Heart left ventricle (tissue), 13 donors: ENCODE measurements at regions not wholly inside any gene's neighbourhood (a gene's known extent, or its start where the extent isn't known, plus 50 kb on each side); places are given as distances from the start of the nearest gene placed in this dataset.

Source experiments
- POLR2A ChIP-seq, 2 donors: fragments of 450-650 bp; IDR thresholded peaks; one replicate each; pipeline ENCODE4 v1.6.1; 2017; ENCODE audit warnings: antibody characterized with exemption in 2 of 2, mild to moderate bottlenecking in 2 of 2, moderate library complexity in 2 of 2
- TF ChIP-seq, protein P1 (sequence below), 12 donors: fragments of 200-600 bp; sonication (generic) in 4 of 12; IDR thresholded peaks; one replicate each; pipeline versions ENCODE4 v1.5.0 to v1.8.0; 2018 to 2022; ENCODE audit warnings: antibody characterized with exemption in 12 of 12, mild to moderate bottlenecking in 5 of 12
- donor health status: ischemic (EF 13 %, LVEDD 7.1; RV severe dilation, severe dysfunction).
- donor health status: DM: no; HTN: yes; CAD: no.
- donor health status: DM: no; HTN: no; CAD: no.
- donor health status: ischemic (EF 25% LVEDD 6.9; RV normal size, moderate dysfunction).
- donor health status: ischemic (EF 25% LVEDD 5.7; RV mildly dilated, moderate dysfunction).
- donor health status: ischemic (EF 35%, LVEDD 5.7; RV mildly dilated, moderate dysfunction).
- donor health status: nonischemic (EF 11% LVEDD 7.7; RV severe dilation, severe dysfunction).
- donor health status: DM: yes; HTN: yes; CAD: no.
- donor health status: PGD.
- donor health status: ischemic (EF 29% LVEDD 5.4; RV normal size, mild dysfunction).
- donor health status: nonischemic (EF 23%, LVEDD 6.1; RV moderate dilation, normal function).

DNA sequence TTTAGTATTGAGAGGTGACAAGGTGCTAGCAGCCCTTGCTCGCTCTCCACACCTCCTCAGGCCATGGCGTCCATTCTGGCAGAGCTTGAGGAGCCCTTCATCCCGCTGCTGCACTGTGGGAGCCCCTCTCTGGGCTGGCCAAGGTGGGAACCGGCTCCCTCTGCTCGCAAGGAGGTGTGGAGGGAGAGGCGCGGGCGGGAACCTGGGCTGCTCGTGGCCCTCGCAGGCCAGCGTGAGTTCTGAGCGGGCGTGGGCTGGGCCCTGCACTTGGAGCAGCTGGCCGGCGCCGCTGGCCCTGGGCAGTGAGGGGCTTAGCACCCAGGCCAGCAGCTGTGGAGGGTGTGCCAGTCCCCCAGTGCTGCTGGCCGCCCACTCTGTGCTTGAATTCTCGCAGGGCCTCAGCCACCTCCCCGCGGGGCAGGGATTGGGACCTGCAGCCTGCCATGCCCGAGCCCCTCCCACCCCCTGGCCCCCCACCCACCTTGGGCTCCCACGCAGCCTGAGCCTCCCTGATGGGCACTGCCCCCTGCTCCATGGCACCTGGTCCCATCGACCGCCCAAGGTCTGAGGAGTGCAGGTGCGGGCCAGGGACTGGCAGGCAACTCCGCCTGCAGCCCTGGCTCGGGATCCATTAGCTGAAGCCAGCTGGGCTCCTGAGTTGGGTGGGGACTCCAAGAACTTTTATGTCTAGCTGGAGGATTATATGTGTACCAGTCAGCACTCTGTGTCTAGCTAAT, 785.2 kb downstream of the DIPK2A start:
- TF ChIP-seq POLR2A (IDR thresholded peaks at IDR 0.05) = no peak
- TF ChIP-seq, protein P1, sequence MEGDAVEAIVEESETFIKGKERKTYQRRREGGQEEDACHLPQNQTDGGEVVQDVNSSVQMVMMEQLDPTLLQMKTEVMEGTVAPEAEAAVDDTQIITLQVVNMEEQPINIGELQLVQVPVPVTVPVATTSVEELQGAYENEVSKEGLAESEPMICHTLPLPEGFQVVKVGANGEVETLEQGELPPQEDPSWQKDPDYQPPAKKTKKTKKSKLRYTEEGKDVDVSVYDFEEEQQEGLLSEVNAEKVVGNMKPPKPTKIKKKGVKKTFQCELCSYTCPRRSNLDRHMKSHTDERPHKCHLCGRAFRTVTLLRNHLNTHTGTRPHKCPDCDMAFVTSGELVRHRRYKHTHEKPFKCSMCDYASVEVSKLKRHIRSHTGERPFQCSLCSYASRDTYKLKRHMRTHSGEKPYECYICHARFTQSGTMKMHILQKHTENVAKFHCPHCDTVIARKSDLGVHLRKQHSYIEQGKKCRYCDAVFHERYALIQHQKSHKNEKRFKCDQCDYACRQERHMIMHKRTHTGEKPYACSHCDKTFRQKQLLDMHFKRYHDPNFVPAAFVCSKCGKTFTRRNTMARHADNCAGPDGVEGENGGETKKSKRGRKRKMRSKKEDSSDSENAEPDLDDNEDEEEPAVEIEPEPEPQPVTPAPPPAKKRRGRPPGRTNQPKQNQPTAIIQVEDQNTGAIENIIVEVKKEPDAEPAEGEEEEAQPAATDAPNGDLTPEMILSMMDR (IDR thresholded peaks at IDR 0.05) = no peak
